Breast epithelium (tissue), 3 donors: ENCODE measurements at regions not wholly inside any gene's neighbourhood (a gene's known extent, or its start where the extent isn't known, plus 50 kb on each side); places are given as distances from the start of the nearest gene placed in this dataset.

Experiments
- CTCF ChIP-seq, 3 donors: fragments of 450-650 bp; IDR thresholded peaks; one replicate each; pipeline ENCODE4 v1.5.1; 2016 to 2017; ENCODE audit warnings: antibody characterized with exemption in 3 of 3, mild to moderate bottlenecking in 3 of 3, moderate library complexity in 3 of 3
- POLR2A ChIP-seq: fragments of 450-650 bp; IDR thresholded peaks from one replicate; pipeline ENCODE4 v1.6.1; 2016; ENCODE audit warnings: antibody characterized with exemption, mild to moderate bottlenecking, moderate library complexity
- POLR2AphosphoS5 ChIP-seq, 3 donors: sonication (generic); formaldehyde crosslinking; IDR thresholded peaks; one replicate each; pipeline ENCODE4 v1.6.1; 2017; ENCODE audit warnings: antibody characterized with exemption in 3 of 3

GRCh38 chr18:60895181-60895580 is 438.0 kb upstream of the CDH20 start:
- TF ChIP-seq POLR2A = no peak
- no peak for TF ChIP-seq POLR2AphosphoS5 (IDR thresholded peaks at IDR 0.05)
- TF ChIP-seq CTCF (IDR thresholded peaks at IDR 0.05) = no peak
